Central memory CD4-positive, alpha-beta T cell (primary cell): ENCODE measurements at regions not wholly inside any gene's neighbourhood (a gene's known extent, or its start where the extent isn't known, plus 50 kb on each side); places are given as distances from the start of the nearest gene placed in this dataset.
A peak's percentile ranks its signal among the peaks of the same experiment; 100 is the strongest.
"Not testable (repeated sequence)": the region's sequence is repeated elsewhere in the genome, so short reads cannot be mapped to it uniquely, and the experiment has no call there.

Experiments
- DNase-seq: peaks from one replicate; pipeline ENCODE4 v3.0.0; 2022

DNA sequence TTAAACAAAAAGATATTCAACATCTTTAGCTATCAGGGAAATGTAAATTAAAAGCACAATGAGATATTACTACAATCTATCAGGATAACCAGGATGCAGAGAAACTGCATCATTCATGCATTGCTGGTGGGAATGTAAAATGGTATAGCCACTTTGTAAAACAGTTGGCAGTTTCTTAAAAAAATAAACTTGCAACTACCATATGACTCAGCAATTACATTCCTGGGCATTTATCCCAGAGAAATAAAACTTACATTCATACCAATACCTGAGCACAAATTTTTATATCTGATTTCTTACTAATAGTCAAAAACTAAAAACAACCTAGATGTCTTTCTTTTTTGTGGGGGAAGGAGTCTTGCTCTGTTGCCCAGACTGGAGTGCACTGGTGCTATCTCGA, 190.3 kb upstream of the TAB2 start:
- DNase-seq = no peak

- DNase-seq = no peak
Measured at GRCh38 chr6:149128489-149129145, 188.9 kb upstream of the TAB2 start.

DNA sequence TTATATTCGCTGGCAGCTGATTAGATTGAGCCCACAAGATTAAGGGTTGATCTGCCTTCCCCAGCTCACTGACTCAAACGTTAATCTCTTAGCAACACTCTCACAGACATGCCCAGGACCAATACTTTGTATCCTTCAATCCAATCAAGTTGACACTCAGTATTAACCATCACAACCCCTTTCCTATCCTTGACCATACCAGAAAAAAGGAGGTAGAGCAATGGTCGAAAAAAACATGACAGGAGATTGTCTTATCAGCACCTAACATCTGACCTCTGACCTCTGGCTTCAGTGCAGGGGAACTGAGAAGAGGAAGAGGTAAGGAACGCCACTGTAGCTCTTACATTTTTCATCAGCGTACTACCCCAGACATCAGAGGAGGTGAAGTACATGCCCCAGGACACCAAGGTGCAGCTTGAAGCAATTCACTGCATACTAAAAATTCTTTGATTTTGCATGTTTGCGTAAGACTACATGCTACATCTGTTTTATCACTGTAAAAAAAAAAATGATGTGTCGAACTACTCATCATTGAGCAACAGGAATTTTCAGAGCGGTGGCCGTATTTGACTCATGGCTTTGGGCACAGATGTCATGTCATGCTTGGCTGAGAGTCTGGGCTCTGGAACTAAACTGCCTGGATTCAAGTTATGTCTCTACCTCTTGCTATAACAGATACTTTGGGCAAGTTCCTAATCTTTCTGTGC, 188.0 kb upstream of the TAB2 start:
- DNase-seq = no peak

- no peak for DNase-seq
Measured at GRCh38 chr6:149130090-149130489, 187.4 kb upstream of the TAB2 start.

- no peak for DNase-seq
Measured at GRCh38 chr6:149130508-149130907, 187.0 kb upstream of the TAB2 start.

GRCh38 chr6:149131891-149132290, 185.6 kb upstream of the TAB2 start:
- DNase-seq = no peak

DNA sequence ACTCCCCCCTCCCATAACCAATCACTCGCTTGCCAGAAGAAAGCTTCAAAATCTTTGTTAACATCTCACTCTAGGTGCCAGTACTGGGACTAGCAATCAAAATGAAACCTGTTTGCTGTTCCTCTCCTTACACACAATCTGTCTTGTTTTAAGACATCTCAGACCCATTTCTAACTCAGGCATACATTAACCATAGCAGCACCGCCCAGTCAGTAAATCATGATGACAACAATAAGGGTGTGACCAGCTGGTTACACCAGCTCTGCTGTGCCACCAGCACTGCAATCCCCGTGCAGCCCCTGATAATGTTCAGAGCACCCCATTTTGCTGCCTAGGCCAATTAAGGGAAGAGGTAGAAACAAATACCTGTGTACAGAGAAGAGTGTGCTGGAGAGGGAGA, 185.2 kb upstream of the TAB2 start:
- no peak for DNase-seq

- no peak for DNase-seq
Measured at GRCh38 chr6:149134511-149134933, 183.0 kb upstream of the TAB2 start.

DNA sequence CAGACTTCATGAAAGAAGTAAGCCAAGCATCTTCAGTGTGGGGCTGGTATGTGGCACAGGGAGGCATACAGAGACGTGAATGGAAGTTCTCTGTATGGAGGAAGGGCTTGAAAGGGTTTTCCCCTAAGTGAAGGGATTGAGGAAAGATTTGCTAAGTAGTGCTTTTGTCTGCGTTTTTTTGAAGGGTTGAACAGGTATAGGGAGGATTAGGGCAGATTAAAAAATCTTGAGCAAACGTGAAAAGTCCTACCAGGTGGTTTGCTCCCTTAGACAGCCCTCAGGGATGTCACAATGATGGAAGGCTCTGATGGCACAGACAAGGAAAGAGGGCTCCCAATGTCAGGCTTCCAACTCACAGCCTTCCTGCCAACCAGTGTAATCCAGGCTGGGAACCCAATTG, 181.7 kb upstream of the TAB2 start:
- no peak for DNase-seq

GRCh38 chr6:149136273-149136912, 181.1 kb upstream of the TAB2 start:
- DNase-seq = no peak

DNA sequence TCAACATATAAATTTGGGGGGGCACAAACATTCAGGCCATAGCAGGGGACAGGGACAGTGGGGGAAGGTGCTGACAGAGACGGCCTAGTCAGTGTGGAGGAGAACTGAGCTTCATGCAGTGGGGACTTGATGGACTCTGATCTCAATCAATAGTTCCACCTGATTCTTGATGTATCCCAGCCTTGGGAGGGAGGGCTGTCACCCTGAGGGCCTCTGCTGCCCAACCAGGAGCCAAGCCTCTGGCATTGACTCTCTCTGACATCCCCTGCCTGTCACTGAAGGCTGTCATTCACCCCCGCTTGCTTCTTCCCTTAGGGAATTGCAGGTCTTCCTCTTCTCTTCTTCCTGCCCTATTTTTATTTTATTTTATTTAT, 180.6 kb upstream of the TAB2 start:
- no peak for DNase-seq

- no peak for DNase-seq
Measured at GRCh38 chr6:149137594-149137993, 179.9 kb upstream of the TAB2 start.

- no peak for DNase-seq
Measured at GRCh38 chr6:149138089-149138488, 179.4 kb upstream of the TAB2 start.

- DNase-seq = no peak
Measured at GRCh38 chr6:149138699-149139294, 178.7 kb upstream of the TAB2 start.

DNA sequence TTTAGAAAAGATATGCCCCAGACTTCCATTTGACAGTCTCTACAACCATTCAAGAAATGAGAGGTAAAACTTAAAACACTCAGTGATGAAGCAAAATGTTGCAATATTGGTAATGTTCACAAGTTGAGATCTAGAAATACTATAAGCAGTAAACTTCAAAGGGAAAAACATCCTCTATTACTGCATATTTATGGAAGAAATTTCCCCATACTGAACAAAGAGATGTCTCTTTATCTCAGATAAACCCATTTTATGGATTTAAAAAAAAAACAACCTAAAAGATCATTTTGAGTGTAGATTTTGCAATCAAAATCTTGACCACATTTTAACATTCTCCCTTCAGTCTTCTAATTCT, 177.8 kb upstream of the TAB2 start:
- DNase-seq = no peak

- DNase-seq = peak; percentile 70
Measured at GRCh38 chr6:149140137-149140909, 177.2 kb upstream of the TAB2 start.

- DNase-seq = peak; percentile 63
Measured at GRCh38 chr6:149140910-149141290, 176.6 kb upstream of the TAB2 start.

- DNase-seq = no peak
Measured at GRCh38 chr6:149142924-149143429, 174.5 kb upstream of the TAB2 start.

DNA sequence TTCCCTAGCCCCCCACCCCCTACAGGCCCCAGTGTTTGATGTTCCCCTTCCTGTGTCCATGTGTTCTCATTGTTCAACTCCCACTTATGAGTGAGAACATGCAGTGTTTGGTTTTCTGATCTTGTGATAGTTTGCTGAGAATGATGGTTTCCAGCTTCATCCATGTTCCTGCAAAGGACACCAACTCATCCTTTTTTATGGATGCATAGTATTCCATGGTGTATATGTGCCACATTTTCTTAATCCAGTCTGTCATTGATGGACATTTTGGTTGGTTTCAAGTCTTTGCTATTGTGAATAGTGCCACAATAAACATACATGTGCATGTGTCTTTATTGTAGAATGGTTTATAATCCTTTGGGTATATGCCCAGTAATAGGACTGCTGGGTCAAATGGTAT, 171.7 kb upstream of the TAB2 start:
- not testable (repeated sequence) for DNase-seq

DNA sequence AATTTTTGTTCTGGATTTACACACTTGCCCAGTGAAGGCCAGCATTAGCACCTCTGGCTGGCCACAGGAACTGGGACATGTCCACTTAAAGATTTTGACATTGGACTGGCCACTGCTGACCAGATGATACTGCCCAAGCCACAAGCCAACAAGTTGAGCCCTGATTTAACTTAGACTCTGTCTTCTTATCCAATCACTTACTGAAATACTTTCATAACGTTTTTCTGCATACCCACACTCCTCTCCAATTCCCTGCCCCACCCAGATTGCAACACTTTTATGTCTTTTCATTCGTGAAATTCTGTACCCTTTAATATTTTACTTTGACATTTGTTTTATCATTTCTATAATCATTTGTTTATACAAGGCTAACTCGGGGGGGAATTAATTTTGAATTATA, 170.3 kb upstream of the TAB2 start:
- no peak for DNase-seq

GRCh38 chr6:149147938-149148718, 169.4 kb upstream of the TAB2 start:
- peak; percentile 80 for DNase-seq

GRCh38 chr6:149149653-149150052, 167.9 kb upstream of the TAB2 start:
- no peak for DNase-seq
